NCI-H345 treated with DMSO at 0.1 percent for 48 hours (cell line): ENCODE measurements at regions not wholly inside any gene's neighbourhood (a gene's known extent, or its start where the extent isn't known, plus 50 kb on each side); places are given as distances from the start of the nearest gene placed in this dataset.
"Not testable (repeated sequence)": the region's sequence is repeated elsewhere in the genome, so short reads cannot be mapped to it uniquely, and the experiment has no call there.

Experiments used
- DNase-seq: peaks from one replicate; lab custom pipeline; 2025; ENCODE audit not compliant: unreplicated experiment; lab: John Stamatoyannopoulos, UW

DNA sequence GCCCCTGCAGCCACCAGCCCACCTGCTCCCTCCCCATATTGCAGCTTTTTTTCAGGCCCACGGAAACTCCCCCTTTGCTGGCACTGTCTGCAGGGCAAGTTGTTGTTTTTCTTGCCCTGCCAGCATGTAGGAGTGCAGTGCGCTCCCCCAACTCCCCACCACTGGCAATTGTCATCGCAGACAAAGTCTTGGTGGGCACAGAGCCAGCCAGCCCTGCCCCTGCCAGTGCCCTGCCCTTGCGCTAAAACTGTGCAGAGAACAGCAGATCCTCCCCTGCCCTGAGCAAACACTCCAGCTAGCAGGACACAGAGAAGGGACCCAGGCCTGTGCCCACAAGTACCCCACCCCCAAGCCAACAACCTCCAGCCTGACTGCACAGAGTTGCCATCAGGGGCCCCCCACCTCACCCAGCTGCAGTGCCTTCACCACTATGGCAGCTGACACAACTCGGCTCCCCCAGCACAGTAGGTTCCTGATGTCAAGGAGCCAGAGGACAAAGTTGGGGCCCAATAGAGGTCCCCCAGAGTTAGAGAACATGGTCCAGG, 158.1 kb upstream of the ARHGAP42 start:
- no peak for DNase-seq

DNA sequence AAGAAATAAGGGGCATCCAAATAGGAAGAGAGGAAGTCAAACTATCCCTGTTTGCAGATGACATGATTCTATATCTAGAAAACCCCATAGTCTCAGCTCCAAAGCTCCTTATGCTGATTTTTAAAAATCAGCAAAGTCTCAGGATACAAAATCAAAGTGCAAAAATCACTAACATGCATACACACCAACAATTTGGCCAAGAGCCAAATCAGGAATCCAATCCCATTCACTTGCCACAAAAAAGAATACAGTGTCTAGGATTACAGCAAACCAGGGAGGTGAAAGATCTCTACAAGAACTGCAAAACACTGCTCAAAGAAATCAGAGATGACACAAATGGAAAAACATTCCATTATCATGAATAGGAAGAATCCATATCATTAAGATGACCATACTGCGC, 155.8 kb upstream of the ARHGAP42 start:
- DNase-seq: not testable (repeated sequence)

DNA sequence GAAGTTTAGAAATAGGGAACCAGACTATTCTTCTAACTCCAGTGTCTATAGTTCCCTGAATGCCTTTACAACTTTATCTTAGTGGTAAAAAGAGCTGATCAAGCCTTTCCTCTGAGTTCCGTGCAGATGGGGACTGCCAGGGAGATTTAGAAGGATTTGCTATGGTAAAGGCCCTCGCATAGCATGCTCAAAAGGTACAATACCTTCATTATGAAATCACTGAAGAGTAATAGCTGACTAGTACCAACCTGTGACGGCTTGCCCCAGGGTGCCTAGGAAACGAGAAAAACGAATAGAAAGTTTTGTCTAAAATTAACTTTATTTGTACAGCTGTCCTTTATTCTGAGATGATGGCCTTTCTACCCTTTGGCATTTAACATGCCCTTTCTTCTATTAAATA, 150.1 kb upstream of the ARHGAP42 start:
- DNase-seq: no peak

DNA sequence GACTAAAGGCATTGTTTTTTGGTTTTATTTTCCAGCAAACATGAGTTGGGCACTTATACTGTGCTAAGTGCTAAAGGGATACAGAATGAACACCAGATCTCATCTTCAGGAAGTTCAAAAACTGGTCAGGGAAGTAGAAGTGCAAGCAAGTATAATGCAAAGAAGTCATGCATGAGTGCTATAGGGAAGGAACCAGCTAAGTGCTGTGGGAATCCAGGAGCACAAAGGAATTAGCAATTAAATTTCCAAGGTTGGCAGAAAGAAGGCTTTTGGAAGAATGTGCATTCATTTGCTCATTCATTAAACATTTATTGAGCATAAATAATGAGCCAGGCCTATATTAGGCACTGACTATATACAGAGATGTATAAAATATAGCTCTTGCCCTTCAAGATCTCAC, 143.7 kb upstream of the ARHGAP42 start:
- DNase-seq: no peak

DNA sequence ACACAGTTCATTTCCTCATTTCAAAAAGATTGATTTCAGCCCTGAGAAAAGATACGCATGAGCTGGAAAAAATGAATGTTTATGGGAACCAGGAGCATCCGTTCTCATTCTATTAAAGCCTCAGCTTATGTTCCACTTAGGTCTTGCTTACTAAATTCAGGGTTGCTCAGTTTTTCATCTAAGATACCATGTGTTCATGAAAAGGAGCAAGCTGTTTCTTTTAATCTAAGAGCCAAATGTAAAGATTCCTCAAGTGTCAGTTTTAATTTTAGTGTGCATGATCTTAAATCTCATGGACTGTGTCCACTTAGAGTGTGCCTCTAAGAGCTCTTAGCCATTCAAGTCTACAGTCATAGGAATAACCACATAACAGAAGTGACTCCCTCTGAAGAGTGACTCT, 141.5 kb upstream of the ARHGAP42 start:
- no peak for DNase-seq

DNA sequence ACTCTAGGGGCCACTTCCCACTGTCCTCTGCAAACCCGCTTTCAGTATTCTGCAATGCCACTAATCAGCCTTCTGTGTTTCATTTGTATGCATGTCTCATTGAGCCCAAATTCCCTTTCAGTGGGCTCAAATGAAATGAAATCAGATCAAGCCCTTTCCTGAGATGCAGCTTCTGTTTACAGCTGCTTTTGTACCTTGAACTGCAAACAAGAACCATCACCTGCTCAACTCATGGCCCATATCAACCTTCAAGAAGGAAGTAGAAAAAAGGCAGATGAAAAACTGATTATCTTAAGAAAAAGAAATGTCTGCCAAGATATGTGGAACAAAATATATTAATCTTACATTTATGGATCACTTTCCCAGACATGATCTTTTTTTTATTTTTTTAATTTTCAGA, 141.1 kb upstream of the ARHGAP42 start:
- no peak for DNase-seq

DNA sequence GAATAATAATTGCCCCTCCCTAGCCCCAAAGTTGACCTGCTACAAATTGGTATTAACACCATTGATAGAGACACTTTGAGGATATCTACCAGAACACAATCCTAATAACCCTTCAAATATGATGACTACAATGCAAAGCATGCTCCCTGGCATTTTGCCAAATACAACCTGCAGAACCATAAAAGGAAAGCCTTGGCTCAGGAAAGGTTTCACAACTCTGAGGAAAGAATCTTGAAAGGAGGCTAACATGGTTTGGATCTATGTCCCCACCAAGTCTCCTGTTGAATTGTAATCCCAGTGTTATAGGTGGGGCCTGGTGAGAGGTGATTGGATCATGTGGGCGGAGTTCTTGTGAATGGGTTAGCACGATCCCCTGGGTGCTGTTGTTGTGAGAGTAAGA, 140.4 kb upstream of the ARHGAP42 start:
- DNase-seq: no peak

DNA sequence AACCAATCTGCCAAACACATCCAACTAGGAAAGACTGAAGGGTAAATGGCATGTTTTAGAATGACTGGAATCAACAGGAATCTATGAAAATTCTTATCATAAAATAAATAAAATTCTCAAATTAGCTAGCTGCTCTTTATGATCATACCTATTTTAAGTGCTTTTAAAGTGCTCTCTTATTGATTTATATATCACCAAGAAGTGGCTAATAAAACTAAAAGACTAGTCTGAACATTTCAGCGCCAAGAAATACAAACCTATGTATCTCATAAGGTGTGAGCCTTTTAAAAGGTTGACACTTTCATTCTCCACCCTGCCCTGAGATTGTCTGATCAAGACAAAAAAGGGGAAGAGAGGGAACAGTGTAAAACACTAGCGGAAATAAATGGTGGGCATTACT, 136.8 kb upstream of the ARHGAP42 start:
- no peak for DNase-seq

DNA sequence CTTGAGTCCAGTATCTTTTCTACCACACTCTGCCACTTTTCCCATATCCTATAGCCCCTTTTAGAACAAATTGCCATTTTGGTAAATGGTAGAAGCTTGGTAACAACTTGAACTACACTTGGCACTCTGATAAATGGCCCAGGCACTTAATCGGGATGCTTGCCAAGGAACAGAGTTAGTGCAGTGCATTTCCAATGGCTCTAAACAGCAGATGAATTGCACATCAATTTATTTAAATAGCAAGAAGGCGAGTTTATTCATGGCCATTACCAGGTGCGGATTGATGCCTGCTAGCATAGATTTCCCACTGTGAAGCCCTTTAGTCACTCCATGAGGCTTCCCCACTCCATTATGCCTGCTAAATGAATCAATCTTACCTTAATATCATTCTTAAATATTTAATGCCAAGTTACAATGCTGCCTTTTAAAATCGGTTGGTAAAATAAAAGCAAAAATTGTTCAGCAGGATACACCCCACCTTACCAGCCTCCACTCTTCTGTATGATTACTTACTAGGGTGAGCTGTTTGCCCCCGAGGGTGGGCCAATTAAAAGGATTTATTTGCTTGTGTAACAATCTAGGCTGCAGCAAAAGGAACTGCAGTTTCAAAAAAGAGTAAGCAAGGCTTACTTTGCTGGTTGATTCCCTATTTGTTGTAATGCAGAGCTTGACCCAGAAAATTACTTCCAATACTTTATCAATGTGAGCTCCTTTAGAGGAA, 136.0 kb upstream of the ARHGAP42 start:
- DNase-seq: peak; percentile 76

DNA sequence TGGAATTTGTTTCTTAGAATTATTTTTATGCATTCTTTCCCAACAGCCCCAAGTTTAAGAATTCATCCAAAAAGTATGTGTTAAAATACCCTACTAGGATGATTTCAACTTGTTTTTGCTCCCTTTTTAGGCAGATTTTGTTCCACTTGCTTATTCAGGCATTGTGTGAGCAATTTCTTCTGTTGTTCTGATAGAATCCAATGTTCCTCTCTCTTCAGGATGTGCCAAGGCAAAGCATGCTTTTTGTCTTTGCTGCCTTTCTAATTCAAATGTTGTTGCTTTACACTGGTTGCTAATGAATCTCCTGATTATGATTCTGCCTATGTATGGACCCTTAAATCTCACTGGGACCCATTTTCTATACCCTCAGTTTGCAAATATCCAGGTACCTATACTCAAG, 131.2 kb upstream of the ARHGAP42 start:
- DNase-seq: no peak

DNA sequence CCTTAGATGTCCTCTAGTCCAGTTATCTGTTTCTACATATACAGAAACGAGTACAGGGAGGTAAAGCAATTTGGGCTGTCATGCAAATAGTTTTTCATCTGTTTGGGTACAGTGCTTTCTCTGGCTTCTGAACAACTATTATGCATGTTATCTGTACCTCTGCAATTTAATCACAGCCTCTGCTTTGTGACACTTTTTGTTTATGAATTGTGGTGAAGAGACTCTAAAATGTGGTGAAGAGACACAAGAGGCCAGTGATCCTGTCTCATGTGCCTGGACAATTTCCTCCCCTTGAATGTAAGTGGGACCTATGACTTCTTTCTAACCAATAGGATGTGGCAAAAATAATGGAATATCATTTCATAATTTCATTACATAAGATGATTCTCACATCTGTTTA, 130.3 kb upstream of the ARHGAP42 start:
- no peak for DNase-seq

DNA sequence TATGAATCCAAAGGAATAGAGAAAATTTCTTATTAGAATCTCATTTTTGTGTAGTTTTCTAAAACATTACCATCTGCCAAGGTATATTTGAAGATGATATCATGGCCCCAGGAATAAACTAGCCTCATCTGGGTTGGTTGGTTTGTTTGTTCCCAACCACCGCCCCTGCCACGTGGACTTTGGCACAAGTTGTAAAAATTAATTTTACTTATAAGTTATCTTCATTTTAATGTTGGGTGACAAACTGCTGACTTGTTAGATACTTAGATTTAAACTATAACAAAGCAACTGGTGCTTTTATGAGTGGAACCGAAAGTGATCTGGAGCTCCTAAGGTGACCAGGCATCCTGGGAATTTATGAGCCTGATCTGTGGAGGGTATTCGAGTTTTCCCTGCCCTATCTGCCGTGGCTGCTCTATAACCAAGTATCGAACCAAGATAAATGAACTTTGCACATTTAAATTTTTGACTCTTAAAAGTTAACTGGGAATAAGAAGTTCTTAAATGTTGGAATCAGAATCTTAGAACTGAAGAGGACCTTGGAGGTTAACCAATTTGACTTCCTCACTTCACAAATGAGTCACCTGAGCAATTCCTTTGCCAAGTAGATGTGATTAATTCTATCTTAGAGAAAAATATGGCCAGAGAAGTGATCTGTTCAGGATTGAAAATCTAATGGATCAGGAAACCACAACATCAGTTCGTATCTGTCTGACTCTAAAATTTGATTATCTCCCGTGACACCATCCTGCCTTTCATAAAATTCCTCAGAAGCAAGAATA, 129.1 kb upstream of the ARHGAP42 start:
- no peak for DNase-seq

DNA sequence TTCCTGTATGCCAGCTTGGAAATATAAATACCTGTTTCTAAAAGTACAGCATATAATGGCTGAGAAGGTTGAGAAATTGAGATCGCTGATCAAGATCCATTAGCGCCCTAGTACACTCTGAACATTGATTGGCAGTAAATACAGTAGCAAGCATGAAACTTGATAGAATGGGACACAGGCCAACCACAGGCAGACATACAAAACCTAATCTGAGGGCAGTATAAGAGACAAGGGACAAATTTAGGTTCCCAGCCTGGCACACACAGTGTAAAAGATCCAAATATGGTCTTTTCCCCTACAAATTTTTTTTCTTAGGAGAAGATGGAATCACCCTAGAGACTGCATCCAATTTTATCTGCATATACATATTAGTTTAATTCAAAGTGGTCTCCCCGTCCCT, 126.5 kb upstream of the ARHGAP42 start:
- DNase-seq: no peak

DNA sequence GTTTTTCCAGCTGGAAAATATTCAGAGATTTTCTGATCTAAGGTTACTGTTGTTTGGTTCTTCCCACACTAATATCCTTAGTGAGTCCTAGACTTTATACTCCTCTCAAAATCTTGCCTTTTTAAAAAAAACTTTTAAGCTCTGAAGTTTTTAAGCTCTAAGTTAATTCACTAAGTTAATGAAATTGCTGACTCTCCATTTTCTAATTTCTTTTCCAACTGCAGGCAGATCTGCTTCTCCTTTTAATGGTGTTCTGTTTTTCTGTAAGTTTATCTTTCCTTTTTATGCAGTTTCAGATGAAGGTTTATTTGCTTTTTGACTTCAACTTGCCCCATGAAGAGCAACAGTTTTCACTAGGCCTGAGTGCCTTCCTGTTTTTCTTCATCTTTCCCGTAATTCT, 125.8 kb upstream of the ARHGAP42 start:
- no peak for DNase-seq

DNA sequence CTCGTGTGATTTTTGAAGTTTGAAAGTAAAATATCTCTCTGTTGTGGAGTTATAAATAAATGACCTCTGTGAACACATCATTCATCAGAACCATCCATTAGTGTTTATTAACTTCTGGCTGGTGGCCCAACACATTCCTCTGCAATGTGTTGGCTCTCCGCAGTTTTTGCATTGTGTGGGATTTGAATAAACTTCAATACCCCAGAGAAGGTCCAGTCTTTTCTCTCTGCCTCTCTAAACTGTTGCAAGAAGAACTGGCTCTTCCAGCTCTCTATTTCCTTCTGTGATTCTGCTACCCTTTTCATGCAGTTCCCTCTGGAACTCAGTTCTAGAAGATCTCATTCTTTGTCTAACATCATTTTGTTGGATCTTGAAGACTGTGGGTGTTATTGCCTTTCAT, 125.0 kb upstream of the ARHGAP42 start:
- DNase-seq: no peak

DNA sequence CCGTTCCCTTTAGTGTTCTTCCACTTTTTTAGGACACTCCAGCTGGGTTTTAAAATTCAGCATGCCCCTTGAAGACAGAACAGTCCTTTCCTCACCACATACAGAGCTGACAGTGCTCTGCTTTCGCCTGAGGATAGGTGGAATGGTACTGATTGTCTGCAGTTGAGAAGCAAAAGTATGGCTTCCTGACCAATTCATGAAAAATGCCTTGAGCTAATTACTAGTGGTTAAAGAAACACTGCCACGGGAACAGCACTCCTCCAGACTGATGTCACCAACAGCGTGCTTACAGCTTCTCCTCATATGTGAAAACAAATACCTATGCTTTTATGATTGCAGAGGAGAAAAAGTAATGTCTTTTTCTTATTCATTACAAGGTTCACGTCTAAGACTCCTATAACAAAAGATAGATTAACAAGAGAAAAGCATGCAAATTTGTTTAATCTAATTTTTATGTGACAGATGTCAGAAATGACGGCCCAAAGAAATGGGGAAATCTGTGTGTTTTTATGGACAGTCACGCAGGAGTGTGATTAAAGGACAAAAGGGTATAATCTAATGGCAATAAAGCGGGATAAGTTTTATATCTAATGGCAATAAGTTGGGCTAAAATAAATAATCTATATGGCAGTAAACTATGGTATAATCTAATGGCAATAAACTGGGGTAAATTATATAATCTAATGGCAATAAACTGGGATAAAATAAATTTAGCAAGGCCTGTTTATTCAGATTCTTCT, 123.4 kb upstream of the ARHGAP42 start:
- DNase-seq: no peak

DNA sequence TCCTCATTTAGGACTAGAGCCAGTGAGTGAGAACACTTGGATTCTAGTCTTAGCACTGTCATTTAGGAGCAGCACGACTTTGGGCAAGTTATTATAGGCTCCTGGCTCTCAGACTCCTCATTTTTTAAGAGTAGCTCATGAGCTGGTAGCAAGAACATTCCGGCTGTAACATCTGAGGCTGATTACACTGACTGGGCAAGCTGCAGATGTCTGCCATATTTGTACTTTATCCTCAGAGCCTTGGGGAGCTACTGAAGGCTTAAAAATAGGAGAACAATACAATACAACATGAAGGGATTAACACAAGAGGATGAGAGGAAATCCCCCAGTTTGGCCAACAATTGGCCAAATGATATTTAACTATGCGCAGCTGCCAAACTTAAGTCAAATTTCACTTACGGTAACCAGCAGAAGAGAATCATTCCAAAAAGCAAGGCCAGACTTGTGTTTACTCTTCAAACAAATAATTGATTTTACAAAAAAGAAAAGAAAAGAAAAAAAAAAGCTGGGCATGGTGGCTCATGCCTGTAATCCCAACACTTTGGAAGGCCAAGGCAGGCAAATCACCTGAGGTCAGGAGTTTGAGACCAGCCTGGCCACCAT, 113.1 kb upstream of the ARHGAP42 start:
- DNase-seq: no peak

DNA sequence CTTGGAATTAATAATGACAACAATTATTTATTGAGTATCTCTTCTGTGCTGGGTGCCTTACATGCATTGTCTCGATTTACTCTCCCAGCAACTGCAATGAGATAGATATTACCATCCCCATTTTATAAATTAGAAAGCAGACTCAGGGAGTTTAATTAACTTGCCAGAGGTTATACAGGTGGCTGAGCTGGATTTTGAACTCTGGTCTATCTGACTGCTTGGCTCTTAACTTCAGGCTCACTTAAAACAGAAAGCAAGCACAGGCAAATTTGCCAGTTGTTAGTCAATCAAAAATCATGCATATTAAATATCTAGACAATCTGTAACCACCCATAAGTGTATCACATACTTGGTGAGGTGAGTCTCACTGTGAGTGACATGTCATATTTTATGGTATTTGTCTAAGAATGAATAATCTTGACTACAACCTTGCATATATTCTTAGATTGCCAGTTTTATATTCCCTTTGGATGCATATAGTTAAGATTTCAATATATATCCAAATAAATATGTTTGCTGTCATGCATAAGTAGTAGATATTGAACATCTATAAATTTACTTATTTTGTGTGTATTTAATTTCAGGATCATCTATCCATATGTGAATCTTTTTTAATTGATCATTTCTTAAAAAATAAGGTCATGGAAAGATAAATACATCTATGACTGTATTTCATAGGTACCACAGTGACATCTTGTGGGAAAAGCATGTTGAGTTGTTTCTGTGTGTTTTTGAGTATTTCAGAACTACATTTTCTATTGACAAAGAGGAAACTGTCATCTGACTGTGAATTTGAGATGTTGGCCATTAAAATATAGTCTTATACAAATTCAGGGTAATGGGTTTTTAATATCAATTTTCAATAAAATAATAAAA, 112.0 kb upstream of the ARHGAP42 start:
- DNase-seq: peak; percentile 32

DNA sequence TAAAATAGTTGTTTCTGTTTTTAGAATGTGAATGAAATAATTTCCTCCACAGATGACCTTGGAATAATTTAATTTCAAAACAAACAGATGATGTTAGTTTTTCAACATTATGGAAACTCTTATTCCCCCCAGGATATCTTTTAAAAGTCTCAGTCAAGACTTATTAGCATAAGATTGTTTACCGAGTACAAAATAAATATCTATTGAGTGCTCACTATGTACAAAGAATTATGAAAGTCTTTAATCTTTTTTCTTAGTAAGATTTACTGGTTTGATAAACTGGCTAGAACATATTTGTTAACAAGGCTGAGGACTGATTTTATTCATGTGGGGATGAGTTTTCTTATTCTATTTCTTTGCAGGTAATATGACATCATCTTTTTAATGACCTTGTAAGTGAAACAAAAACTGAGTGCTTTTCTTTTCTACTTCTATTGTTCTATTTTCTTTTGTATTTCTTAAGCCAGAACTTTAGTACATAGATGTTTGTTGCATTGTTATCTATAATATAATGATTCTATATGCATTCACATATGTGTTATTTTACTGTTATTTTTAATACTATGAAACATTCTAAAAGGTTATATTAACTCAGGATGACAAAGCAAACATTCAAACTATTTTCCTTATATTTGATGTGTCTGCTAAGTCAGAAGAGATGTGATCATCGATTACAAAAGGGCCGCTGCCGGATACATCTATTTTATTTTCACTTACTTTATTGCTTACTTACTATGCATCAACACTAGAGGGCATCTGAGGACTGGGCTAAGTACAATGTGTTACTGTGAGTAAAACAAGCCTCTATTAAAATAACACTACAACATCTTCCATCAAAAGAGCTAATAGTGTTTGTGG, 111.0 kb upstream of the ARHGAP42 start:
- DNase-seq: peak; percentile 60

DNA sequence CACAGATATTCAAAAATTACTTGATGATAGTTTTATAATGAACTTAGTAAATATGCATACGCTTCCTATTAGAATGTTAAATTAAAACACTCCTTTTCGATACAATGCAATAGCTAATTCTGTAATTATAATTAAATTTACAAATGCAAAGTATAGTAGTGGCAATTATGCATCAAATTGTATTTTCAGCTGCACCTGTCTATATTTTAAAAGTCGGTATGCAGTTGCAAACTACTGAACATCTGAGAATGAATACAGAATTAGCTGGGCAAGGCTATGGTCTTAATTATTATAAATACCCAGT, 110.4 kb upstream of the ARHGAP42 start:
- no peak for DNase-seq
